ENCODE measurements at regions not wholly inside any gene's neighbourhood (a gene's known extent, or its start where the extent isn't known, plus 50 kb on each side); places are given as distances from the start of the nearest gene placed in this dataset.

- intact Hi-C loops (cut with DNase I), result loop anchor here (10.0 kb wide), 1 partner anchor 277 kb away; no protein-coding TSS in a partner anchor
- TF ChIP-seq CTCF (IDR thresholded peaks at IDR 0.05) (peak; percentile 70 to 91 (median 74)), POLR2A (IDR thresholded peaks at IDR 0.05) (no peak)
- no peaks in the 10 kb centered on the region for H3K36me3 ChIP-seq (replicated peaks in 1 of 2; ENCODE audit: insufficient read depth in 1 of 2, low read depth in 2 of 2)
- H3K4me3 ChIP-seq, result no peak overlapping the region
- WGBS, 2 donors, result 25 to 28% methylated on average over 11 of the region's 11 CpGs
- H3K27me3 ChIP-seq, result no peaks in the 10 kb centered on the region
- DNase-seq, result peak; percentile 73 to 84 (median 75)
- no peaks in the 10 kb centered on the region for H3K9me3 ChIP-seq
- H3K4me1 ChIP-seq, result peaks cover 11% of the 10 kb centered on the region
- H3K27ac ChIP-seq, result no peak overlapping the region
- ATAC-seq, result peak; percentile 81
Observed at GRCh38 chr4:81351654-81352445, 119.9 kb downstream of the RASGEF1B start.

GRCh38 chr4:81350040-81350439 is 121.7 kb downstream of the RASGEF1B start:
- WGBS, 2 donors, result 84 to 92% methylated on average over 3 of the region's 3 CpGs
- no peak for ATAC-seq
- Histone ChIP-seq H3K4me1 (peaks cover 11% of the 10 kb centered on the region), H3K27me3 (no peaks in the 10 kb centered on the region), H3K9me3 (no peaks in the 10 kb centered on the region), H3K36me3 (replicated peaks in 1 of 2; ENCODE audit: insufficient read depth in 1 of 2, low read depth in 2 of 2) (no peaks in the 10 kb centered on the region), H3K27ac (no peak overlapping the region), H3K4me3 (no peak overlapping the region)
- intact Hi-C loops (cut with DNase I), result loop anchor here (10.0 kb wide), 1 partner anchor 275 kb away; no protein-coding TSS in a partner anchor
- no peak for TF ChIP-seq POLR2A (IDR thresholded peaks at IDR 0.05)
- no peak for TF ChIP-seq CTCF (IDR thresholded peaks at IDR 0.05)
- DNase-seq, result peak in 1 of 4 donors; percentile 10

- Histone ChIP-seq H3K36me3 (replicated peaks in 1 of 2; ENCODE audit: insufficient read depth in 1 of 2, low read depth in 2 of 2) (no peaks in the 10 kb centered on the region), H3K27me3 (no peaks in the 10 kb centered on the region), H3K9me3 (no peaks in the 10 kb centered on the region), H3K4me1 (peaks cover 11% of the 10 kb centered on the region), H3K4me3 (no peak overlapping the region), H3K27ac (no peak overlapping the region)
- no peak for ATAC-seq
- TF ChIP-seq CTCF (IDR thresholded peaks at IDR 0.05) (no peak), POLR2A (IDR thresholded peaks at IDR 0.05) (no peak)
- 56 to 58% methylated on average over 1 of the region's 1 CpG for WGBS, 2 donors
- intact Hi-C loops (cut with DNase I), result no loop called here
- no peak for DNase-seq
Observed at GRCh38 chr4:81348778-81349094, 123.0 kb downstream of the RASGEF1B start.

- H3K36me3 ChIP-seq (replicated peaks in 1 of 2; ENCODE audit: insufficient read depth in 1 of 2, low read depth in 2 of 2), result no peaks in the 10 kb centered on the region
- ATAC-seq (no peak), DNase-seq (no peak)
- no peaks in the 10 kb centered on the region for H3K27me3 ChIP-seq
- intact Hi-C loops (cut with DNase I), result no loop called here
- 78 to 81% methylated on average over 3 of the region's 3 CpGs for WGBS, 2 donors
- no peak overlapping the region for H3K27ac ChIP-seq
- no peaks in the 10 kb centered on the region for H3K9me3 ChIP-seq
- TF ChIP-seq POLR2A (IDR thresholded peaks at IDR 0.05) (no peak), CTCF (IDR thresholded peaks at IDR 0.05) (no peak)
- H3K4me1 ChIP-seq, result peaks cover 11% of the 10 kb centered on the region
- H3K4me3 ChIP-seq, result no peak overlapping the region
Observed at GRCh38 chr4:81348086-81348777, 123.5 kb downstream of the RASGEF1B start.
